ENCODE measurements at regions not wholly inside any gene's neighbourhood (a gene's known extent, or its start where the extent isn't known, plus 50 kb on each side); places are given as distances from the start of the nearest gene placed in this dataset.

DNA sequence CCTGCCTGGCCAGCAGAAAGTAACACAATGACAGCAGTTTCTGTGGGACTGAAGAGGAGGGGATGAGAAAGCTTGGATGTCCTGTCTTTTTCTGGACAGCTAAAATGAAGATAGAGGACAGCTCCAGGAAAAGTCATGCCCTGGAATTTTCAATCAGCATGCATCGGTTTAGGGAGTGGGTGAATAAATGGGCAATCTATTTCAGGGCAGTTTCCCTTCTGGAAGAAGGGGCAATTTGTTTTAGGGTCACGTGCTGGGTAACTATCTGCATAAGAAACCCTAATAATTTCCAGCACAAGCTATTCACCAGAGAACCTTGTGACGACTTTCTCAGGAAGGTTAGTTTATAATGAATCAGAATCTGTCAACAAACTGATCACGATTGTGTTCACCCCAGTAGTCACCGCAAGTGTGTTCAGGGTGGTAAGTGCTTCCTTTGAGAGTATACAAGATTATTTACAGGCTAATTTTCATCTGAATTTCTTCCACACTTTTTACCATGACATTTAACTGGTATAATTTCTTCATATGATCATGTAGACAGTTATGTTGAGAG lies 318.0 kb upstream of the GBE1 start:
- no peak for DNase-seq

DNA sequence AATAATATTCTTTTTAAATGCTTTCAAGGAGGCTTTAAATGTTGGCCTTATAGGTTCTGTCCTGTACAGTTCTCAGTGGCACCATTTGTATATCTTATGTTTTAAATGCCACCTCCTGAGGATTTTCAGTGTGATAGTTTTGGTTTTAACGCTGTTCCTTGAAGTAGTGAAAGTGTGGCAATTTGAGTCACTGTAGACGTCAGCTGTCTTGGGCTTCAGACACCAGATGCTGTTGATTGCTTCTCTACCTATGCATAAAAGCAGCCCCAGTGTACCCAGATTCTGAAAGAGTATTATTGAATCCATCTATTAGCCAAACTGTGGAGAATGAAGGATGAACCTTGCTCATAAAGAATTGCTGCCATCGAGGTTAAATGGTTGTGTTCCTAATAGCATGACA lies 316.8 kb upstream of the GBE1 start:
- no peak for DNase-seq

DNA sequence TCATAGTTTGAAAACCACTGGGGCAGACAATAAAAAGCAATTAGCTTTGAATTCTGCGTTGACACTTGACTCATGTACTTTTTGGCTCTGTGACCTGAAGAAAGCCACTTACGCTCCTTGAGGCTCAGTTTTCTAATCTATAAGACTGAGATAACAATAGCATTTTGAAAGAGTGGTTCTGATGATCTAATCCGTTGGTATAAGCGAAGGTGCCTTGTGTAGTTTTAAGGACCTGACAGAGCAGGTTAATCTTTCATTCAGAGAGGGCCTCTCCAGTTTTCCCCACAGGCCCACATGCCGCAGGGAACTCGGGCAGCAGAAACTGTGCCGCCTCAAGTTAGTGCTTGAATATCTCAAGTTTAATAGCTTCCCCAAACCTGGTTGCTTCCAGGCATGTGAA lies 306.0 kb upstream of the GBE1 start:
- no peak for DNase-seq

DNA sequence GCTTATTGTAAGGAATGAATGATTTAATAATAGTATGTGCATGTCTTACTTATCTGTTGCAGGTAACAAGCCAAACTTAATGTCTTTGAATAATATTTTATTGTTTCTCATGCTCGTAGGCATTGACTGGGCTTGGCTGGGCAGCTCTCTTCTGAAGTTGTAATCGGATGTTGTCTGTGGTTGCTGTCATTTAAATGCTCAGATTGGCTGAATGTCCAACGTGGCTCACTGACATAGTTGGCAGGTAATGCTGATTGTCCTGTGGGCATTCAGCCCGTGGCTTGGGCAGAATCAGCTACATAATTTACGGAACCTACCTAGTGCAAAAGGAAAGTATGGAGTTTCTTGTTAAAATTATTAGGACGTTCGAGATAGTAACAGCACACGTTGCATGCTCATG lies 297.4 kb upstream of the GBE1 start:
- no peak for DNase-seq

DNA sequence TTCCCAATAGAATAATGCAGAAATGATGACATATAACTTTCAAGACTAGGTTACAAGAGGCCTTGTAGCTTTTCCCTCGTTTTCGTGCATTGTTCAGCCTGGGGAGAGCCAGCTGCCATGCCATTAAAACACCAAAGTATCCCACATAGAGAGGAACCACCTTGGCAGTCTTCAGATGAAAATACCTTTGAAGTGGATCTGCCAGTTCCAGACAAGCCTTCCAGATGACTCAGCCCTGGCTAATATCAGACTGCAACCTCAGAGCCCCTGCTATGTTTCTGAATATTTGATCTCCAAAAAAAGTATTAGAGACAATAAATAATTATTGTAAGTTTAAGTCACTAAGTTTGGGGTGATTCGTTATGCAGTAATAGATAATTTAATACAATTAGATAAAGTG lies 294.3 kb upstream of the GBE1 start:
- DNase-seq = no peak

DNA sequence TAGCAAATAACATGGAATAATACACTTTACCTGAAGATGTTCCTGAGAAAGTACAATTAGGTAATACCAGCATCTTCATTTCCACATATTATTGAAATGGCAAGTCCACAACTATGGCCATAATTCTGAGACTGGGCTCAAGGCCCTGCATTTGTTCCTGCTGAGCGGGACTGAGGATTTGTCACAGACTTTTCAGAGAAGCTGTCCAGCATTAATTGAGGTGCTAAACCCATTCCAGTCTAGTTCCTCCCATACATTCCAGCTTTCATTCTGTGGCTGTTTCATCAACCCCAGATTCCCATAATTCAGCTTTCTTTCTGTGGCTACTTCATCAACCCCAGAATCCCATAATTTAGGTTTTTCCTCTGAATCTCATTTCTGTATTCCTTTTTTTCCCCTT lies 293.4 kb upstream of the GBE1 start:
- no peak for DNase-seq

DNA sequence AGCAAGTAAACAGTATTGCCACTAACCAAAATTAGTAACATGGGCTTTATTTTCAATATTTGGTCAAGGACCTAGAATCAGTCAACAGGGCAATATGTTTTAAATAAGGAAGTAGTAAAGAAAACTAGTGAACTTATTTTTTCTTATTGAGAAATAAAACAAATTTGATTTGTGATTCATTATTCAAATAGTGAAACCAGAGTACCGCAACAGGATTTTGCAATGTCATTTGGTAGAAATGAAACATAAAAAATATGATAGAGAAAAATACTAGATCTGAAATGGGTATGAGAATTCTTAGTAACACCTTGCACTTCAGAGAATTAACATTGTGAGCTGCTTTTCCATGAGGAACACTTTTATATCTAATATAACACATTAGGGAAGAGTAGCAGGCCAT lies 291.8 kb upstream of the GBE1 start:
- no peak for DNase-seq

DNA sequence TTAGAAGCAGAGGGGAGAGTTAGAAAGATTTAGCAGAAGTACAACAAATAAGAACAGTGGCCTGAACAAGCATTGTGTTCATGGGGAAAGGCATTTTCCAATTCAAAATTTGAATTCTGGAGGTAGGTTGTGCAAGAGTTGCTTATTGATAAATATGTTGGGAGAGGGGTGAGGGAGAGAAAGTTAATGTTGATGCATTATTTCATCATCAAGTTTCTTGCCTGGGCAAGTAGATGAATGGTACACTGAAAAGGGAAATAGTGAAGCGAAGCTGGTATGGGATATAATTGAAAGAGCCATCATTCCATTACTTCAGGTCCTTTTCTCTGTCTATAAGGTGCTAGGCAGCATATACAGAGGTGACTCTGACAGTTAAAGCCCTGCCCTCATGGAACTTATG lies 288.9 kb upstream of the GBE1 start:
- no peak for DNase-seq

DNA sequence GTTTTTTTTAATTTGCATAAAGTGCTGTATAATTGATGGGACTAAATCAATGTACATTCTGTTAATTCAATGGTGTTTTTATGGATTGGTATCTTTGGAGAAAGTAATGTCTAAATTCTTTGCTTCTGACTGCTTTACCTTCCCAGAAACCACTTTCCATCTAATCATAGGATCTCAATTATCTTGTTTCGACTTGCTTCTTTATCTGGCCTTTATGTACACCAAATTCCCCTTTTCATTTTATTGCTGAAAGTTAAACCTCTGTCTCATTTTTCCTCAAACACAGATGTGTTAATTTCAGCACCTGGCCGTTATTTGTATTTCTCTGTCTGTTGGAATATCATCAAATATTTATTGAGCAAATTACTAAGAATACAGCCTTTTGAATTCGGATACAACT lies 287.3 kb upstream of the GBE1 start:
- DNase-seq = no peak

DNA sequence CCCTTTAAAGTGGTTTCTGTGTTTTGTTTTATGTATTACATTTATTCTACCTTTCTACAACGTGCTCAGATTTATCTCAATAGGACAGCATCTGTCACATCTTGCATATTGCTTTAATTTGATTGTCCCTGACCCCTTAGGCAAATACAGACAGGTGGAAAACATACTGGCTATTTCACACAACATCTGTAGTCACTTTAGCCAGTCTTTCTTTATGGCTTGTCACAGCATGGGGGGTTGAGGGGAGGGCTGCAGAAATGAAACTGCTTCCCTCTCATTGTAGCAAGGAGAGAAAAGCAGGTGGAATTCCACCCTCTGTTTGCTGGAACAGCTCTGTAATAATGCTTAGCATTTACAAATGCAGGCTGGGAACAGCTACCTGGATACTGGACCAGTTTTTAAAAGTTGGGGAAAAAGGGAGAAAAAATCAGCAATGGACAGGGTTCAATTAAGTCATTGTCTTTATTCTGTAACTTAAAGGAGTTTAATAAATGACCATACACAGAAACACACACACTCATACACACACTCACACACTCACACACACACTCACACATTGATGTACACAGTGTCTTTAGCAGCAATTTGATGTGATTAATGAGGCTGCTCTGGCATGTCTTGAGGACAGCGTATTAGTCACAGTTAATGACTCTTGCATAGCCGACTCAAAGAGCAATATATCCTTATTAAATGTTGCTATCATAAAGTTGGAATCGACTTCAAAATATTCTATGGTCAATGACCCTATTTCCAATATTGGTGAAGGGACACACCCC lies 283.7 kb upstream of the GBE1 start:
- DNase-seq = no peak

DNA sequence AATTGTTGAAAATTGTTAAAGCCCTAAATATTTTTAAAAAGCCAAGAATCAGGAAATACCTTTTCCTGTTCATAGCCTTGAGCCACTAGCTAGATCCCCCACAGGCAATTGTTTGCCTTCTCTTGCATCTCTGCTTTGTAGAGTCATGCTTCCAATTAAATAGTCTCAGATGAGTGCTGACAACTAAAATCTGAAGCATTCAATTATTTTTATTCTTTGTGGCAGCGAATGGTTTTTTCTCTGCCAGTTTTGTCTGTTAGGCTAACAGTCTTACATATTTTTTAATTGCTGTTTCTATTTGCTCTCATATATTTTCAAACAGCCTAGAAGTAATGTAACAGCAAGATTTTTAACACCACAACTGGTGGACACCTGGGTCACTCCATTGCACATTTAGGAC lies 277.1 kb upstream of the GBE1 start:
- DNase-seq = no peak

DNA sequence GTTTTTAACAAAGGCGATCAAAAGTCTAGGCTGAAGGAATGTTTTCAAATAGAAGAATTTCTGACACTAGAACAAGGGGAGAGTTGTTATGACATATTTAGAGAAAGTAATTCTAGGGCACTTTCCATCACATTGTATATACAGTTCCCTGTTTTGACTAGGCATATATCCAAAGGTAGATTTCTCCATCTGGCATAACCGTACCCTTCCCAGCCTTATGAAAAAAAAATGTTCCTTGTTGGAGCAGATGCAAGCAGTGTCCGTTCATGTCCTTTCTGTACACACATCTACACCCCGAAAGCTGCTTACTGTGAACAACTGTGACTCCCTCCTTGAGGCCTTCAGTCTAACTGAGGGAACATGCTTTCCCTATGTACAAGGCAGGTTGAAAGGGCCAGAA lies 271.7 kb upstream of the GBE1 start:
- no peak for DNase-seq

DNA sequence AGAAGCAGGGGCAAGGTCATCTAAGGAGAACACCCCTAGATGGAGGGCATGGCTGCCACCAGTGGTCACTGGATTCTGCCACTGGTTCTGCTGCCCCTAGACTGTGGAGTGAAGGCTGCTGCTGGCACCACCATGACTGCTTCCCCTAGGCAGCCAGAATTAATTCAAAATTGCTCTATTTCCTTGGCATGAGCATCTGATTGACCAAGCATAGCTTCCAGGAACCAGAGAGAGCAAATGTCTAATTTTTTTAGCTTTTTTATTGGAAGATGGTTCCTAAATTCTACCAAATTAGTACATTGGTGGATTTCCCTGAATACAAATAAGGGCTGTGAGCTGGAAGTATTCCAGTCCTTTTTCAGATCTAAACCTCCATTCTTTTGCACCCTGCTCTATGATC lies 270.2 kb upstream of the GBE1 start:
- no peak for DNase-seq

DNA sequence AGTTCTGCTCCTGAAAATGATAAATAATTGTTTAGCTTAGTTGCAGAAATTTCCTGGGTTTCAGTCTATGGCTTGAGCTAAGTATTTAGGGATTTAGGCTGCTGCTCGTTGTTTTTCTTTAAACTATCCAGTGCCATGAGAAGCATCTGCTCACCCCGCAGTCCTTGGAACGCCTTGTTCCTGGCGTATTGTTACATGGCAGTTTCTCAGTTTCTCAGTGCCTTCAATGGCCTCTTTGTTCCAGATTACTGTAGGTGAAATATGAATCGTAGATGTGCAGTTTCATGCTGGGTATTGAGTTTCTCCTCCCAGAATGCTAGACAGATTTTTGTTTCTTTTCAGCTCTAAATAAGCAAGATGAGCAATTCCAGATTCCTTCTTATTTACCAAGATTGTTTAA lies 269.5 kb upstream of the GBE1 start:
- no peak for DNase-seq

DNA sequence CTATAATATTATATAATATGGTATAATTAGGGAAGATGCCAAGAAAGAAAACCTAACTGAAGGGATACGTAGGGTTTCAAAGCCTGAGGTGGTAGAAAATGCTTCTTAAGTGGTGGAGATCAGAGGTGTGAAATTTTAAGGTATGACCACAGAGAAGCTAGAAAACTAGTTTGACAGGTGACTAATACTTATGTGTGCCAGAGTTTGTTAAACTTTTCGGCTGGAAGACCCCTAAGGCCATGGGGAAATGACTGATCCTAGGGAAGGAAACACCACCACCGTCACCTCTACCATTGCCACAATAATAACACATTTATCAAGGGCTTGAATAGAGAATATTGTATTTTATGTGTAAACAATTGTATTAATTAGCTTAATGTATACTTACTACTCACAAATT lies 261.4 kb upstream of the GBE1 start:
- DNase-seq = no peak

DNA sequence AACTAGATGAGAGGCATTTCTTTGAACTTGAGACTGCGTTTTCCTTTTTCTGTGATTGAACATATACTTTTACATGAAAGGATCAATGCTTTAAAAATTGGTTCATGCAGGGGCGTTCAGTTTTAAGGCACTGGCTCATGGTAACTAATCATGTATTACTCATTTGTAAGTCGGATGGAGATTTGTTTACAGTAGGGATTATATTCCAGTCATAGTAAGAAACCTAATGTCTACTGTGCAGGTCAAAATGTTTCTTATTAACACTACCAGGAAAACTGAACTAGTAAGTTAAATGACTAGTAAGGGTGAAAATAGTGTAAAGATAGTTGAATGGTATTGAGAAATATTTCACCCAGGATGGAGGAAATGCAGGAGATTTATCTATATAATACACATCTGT lies 258.8 kb upstream of the GBE1 start:
- DNase-seq = no peak

DNA sequence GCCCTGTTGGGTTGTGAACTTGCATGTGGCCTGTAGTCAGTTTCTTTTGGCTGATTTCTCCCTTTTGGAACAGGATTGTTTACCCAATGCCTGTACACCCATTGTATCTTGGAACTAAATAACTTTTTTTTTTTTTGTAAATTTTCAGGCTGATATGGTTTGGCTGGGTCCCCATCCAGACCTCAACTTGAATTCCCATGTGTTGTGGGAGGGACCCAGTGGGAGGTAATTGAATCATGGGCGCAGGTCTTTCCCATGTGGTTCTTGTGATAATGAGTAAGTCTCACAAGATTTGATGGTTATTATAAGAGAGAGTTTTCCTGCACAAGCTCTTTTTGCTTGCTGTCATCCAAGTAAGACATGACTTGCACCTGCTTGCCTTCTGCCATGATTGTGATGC lies 253.8 kb upstream of the GBE1 start:
- no peak for DNase-seq

DNA sequence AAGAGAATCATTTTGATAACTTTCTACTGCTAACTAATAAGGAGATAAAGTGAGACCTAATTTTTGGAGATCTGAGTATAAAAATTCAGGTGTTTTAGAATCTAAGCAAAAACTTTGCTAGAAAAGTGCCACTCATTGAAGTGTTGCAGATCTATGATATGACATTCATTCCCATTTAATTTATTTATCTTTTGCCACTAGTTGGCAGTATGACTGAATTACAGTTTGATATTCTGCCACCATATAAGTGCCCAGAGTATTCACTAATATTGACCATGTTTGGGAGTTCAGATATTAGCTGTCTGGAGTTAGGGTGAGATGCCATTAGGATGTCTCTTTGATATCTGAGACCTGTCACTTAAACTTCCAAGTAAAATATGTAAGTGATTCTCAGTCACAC lies 251.3 kb upstream of the GBE1 start:
- no peak for DNase-seq

DNA sequence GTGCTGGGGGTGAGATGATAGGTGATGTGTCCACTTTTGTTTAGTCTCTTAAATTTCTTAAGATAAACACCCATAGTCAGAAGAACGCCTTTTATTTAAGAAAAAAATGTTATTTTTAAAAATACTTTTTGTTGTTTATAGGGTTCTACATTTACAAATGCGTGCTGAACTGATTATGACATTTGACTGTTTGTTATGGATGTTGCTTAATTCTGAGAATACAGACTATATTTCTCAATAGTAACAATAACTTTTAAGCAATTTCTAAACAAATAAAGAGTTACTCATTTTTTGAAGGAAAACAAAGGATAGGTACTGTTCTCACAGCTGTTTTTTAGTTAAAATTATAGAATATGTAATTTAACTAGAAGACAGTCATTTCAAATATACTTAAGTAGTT lies 249.9 kb upstream of the GBE1 start:
- no peak for DNase-seq

DNA sequence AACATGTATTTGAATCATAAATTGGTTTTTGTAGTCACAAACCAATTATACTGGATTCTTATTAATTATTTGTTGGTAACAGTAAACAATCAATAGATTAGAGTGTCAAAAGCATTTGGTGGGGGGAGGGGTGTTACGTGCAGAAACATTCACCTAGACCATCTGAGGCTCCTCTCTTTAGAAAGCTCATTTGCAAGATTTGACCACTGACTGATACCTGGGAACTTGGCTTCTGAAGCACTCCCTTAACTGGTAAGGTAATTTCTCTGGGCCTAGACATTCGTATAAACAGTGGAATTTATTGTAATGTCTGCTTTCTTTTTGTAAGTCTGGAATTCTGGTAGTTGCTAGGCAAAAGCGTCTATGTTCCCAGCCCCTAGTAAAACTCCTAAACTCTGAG lies 243.8 kb upstream of the GBE1 start:
- DNase-seq = no peak

DNA sequence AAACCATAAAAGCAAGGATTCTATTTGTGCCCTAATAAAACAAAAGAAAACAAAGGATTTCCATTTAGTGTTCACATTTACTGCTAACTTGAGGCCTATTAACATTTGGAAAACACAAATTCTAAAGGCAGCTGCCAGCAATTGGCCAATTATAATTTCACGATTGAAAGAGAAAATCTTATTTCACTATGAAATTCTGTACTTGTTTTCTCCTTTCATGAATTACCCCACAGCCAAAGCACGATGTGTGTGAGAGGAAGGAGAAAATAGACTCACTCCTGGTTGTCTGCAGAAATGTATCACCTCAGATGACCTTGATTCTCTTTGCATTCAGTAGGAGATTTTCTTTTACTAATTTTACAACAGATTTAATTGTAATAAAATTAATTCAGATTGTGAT lies 242.8 kb upstream of the GBE1 start:
- no peak for DNase-seq

DNA sequence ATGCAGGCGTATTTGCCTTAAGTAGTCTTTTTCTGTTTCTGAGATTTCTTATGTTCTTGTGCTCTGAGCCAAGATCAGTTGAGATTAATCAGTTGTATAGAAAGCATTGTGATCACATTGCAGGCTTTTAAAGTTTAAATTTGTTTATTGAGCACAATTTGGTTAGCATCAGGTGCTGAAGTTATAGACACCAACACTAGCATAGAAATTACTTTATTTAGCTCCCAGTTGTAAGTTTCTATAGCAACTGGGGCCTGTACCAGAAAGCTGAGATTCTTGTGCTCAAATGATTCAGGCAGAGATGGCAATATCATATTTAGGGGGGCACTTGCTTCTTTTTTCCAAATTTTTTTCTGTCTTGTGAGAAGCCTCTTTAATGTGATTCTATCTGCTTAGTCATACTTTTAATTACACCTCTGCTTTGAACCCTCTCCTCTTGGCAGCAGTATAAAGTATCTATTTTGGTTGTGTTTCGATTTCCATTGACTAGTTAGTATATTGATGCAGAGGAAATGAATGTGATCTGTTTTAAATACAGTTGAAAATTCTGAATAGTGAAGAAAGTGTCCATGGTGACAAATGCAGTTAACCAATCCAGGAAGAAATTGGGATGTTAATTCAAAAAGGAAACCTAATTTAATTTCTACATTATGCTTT lies 241.7 kb upstream of the GBE1 start:
- no peak for DNase-seq

DNA sequence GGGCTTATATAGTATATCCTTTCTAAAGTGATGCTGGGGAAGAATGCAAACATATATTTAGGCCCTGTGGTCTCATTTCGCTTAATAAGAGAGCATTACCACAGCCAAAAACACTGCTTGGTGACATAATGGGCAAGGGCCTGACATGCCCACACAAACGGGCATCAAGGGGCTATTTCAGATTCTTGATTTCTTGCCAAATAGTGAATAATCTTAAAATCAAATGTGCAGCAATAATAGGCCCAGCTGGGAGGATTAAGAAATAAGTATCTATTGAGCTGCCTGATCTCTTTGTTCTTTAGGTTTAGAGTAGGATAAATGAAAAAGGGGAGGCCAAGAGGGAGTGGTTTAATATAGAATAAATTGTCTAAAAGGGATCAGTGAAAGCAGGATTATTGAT lies 241.0 kb upstream of the GBE1 start:
- no peak for DNase-seq

DNA sequence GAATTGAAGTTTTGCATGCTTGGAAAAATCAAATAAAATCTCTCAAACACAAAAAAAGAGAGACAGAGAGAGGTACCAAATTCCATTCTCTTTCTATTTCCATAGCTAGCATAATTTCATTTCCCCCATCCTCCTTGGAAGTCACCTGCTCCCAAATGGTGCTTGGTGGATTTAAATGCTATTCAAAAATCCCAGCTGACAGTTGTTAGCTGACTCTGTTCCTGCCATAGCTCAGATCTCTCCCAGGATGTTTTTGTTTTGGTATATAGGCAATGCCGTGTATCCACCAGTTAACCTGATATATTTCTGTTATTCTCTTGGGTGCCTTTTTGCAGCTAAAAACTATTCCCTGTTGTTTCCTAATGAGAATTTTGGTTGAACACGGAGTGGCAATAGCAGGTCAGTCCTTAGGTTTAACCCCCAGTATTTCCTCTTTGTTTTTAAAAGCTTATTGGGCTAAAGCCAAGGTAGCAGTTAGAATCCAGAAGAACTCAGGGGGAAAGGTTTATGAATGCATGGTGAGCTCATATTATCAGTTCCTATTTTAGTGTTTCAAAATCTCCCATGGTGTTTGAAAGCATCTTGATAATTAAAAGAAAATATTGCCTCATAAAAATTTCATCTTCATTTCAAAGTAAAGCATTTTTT lies 240.0 kb upstream of the GBE1 start:
- peak; percentile 47 for DNase-seq

Data from DMS 273 treated with DMSO at 0.1 percent for 48 hours (cell line).